Gastrocnemius medialis (tissue), 4 donors: ENCODE measurements at regions not wholly inside any gene's neighbourhood (a gene's known extent, or its start where the extent isn't known, plus 50 kb on each side); places are given as distances from the start of the nearest gene placed in this dataset.

Experiments
- POLR2A ChIP-seq, 2 donors: fragments of 450-650 bp; IDR thresholded peaks; one replicate each; pipeline ENCODE4 v1.6.1; 2017; ENCODE audit warnings: antibody characterized with exemption in 2 of 2, mild to moderate bottlenecking in 2 of 2, moderate library complexity in 2 of 2
- TF ChIP-seq, protein P1 (sequence below), 5 experiments: fragments of 450-650 bp in 3 of 5; fragments of 200-600 bp in 2 of 5; sonication (generic) in 2 of 5; IDR thresholded peaks in 4 of 5; conservative IDR thresholded peaks in 1 of 5; 1 replicate in 4 of 5; 2 replicates in 1 of 5; pipeline ENCODE4 v1.5.1; 2016 to 2019; ENCODE audit warnings: antibody characterized with exemption in 5 of 5, mild to moderate bottlenecking in 3 of 5, moderate library complexity in 3 of 5

DNA sequence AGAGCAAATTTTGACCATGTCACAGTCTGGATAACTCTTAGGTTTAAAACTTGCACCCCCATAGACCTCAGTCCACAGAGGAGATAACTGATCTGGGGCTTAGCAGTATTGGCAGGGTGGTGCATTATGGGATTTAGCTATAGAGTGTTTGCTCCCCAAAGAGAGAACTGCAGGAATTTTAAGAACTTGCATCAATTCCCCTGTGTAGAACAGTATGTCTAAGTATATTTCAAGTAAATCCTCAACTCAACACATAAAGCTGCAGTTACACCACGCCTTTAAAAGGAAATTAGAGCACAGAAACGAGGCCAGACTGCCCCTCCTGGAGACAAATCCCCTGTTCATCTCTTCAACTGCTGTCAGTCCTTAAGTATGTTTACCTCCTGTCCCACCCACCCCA, 144.9 kb downstream of the TRMT11 start:
- TF ChIP-seq POLR2A (IDR thresholded peaks at IDR 0.05) = no peak
- TF ChIP-seq, protein P1, sequence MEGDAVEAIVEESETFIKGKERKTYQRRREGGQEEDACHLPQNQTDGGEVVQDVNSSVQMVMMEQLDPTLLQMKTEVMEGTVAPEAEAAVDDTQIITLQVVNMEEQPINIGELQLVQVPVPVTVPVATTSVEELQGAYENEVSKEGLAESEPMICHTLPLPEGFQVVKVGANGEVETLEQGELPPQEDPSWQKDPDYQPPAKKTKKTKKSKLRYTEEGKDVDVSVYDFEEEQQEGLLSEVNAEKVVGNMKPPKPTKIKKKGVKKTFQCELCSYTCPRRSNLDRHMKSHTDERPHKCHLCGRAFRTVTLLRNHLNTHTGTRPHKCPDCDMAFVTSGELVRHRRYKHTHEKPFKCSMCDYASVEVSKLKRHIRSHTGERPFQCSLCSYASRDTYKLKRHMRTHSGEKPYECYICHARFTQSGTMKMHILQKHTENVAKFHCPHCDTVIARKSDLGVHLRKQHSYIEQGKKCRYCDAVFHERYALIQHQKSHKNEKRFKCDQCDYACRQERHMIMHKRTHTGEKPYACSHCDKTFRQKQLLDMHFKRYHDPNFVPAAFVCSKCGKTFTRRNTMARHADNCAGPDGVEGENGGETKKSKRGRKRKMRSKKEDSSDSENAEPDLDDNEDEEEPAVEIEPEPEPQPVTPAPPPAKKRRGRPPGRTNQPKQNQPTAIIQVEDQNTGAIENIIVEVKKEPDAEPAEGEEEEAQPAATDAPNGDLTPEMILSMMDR (IDR thresholded peaks at IDR 0.05 in 4 of 5, conservative IDR thresholded peaks at IDR 0.05 in 1 of 5) = no peak
